WTC11 (cell line): ENCODE measurements at regions not wholly inside any gene's neighbourhood (a gene's known extent, or its start where the extent isn't known, plus 50 kb on each side); places are given as distances from the start of the nearest gene placed in this dataset.
A peak's percentile ranks its signal among the peaks of the same experiment; 100 is the strongest.

Source experiments
- ATAC-seq: fragments of 200-7000 bp; cut with Tn5 transposase; 2 replicates; pipeline ENCODE4 v1.10.0; 2021; ENCODE audit warnings: mild to moderate bottlenecking, moderate library complexity
- CTCF ChIA-PET: fragments of 300-600 bp; sonication (Branson Sonifier 250); formaldehyde crosslinking; loops from one replicate; lab custom pipeline; 2021; ENCODE audit warnings: antibody characterized with exemption; lab: Charles Lee
- POLR2A ChIA-PET: fragments of 350-600 bp; sonication (Branson Sonifier 250); formaldehyde crosslinking; loops from one replicate; lab custom pipeline; 2021; ENCODE audit warnings: antibody characterized with exemption; lab: Charles Lee
- DNase-seq: peaks from one replicate; pipeline ENCODE4 v3.0.0; 2021; ENCODE audit warnings: low spot score
- H3K27ac Mint-ChIP-seq: 2 replicates; pipeline ENCODE4 v1.8.0; 2021; ENCODE audit warnings: mixed read lengths
- H3K27me3 Mint-ChIP-seq: 2 replicates; pipeline ENCODE4 v1.8.0; 2021; ENCODE audit warnings: low read depth, mild to moderate bottlenecking, moderate library complexity, mixed read lengths
- H3K36me3 Mint-ChIP-seq: 2 replicates; pipeline ENCODE4 v1.8.0; 2021; ENCODE audit warnings: mixed read lengths
- H3K4me1 Mint-ChIP-seq: 2 replicates; pipeline ENCODE4 v1.8.0; 2022; ENCODE audit warnings: mixed read lengths
- H3K4me3 Mint-ChIP-seq: 2 replicates; pipeline ENCODE4 v1.8.0; 2021; ENCODE audit warnings: mild to moderate bottlenecking, moderate library complexity, mixed read lengths
- H3K9me3 Mint-ChIP-seq: 2 replicates; pipeline ENCODE4 v1.8.0; 2021; ENCODE audit warnings: mixed read lengths
- EMX1 ChIP-seq: fragments of 250-450 bp; sonication (Bioruptor Pico); IDR thresholded peaks from 2 replicates; pipeline ENCODE4 v1.8.0; 2021; ENCODE audit warnings: mild to moderate bottlenecking
- IRF2 ChIP-seq: sonication (generic); formaldehyde crosslinking; IDR thresholded peaks from 2 replicates; pipeline ENCODE4 v1.8.0; 2022; ENCODE audit warnings: low read depth, missing genetic modification reagents, borderline replicate concordance
- MXD4 ChIP-seq: fragments of 250-450 bp; sonication (Bioruptor Pico); IDR thresholded peaks from 2 replicates; pipeline ENCODE4 v1.8.0; 2021; ENCODE audit warnings: mild to moderate bottlenecking, moderate library complexity, borderline replicate concordance
- NFATC4 ChIP-seq: fragments of 250-450 bp; sonication (Bioruptor Pico); IDR thresholded peaks from 2 replicates; pipeline ENCODE4 v1.9.0; 2021; ENCODE audit warnings: mild to moderate bottlenecking
- NFE2L1 ChIP-seq: sonication (generic); formaldehyde crosslinking; IDR thresholded peaks from 2 replicates; pipeline ENCODE4 v1.8.1; 2023; ENCODE audit warnings: missing genetic modification reagents
- NR1H2 ChIP-seq: sonication (generic); formaldehyde crosslinking; IDR thresholded peaks from 2 replicates; pipeline ENCODE4 v1.9.0; 2021; ENCODE audit warnings: mild to moderate bottlenecking, moderate library complexity, missing genetic modification reagents
- NR2C2 ChIP-seq: sonication (generic); formaldehyde crosslinking; IDR thresholded peaks from 2 replicates; pipeline ENCODE4 v1.8.0; 2022; ENCODE audit warnings: mild to moderate bottlenecking, missing genetic modification reagents
- SMAD3 ChIP-seq: sonication (generic); formaldehyde crosslinking; IDR thresholded peaks from 2 replicates; pipeline ENCODE4 v1.8.0; 2022; ENCODE audit warnings: missing genetic modification reagents, mild to moderate bottlenecking, borderline replicate concordance
- SMAD4 ChIP-seq: sonication (generic); formaldehyde crosslinking; IDR thresholded peaks from 2 replicates; pipeline ENCODE4 v1.8.0; 2022; ENCODE audit warnings: mild to moderate bottlenecking, missing genetic modification reagents
- SOX15 ChIP-seq: fragments of 250-450 bp; sonication (Bioruptor Pico); IDR thresholded peaks from 2 replicates; pipeline ENCODE4 v1.9.0; 2021; ENCODE audit warnings: mild to moderate bottlenecking
- TP53 ChIP-seq: sonication (generic); formaldehyde crosslinking; IDR thresholded peaks from 2 replicates; pipeline ENCODE4 v1.8.1; 2023; ENCODE audit warnings: mild to moderate bottlenecking, missing genetic modification reagents
- ZNF416 ChIP-seq: fragments of 250-450 bp; sonication (Bioruptor Pico); IDR thresholded peaks from 2 replicates; pipeline ENCODE4 v1.9.0; 2021; ENCODE audit warnings: mild to moderate bottlenecking, inconsistent platforms
- ZNF423 ChIP-seq: fragments of 250-450 bp; sonication (Bioruptor Pico); IDR thresholded peaks from 2 replicates; pipeline ENCODE4 v2.1.2; 2022; ENCODE audit warnings: mild to moderate bottlenecking, moderate library complexity
- ZNF671 ChIP-seq: fragments of 250-450 bp; sonication (Bioruptor Pico); IDR thresholded peaks from 2 replicates; pipeline ENCODE4 v1.8.0; 2021; ENCODE audit warnings: mild to moderate bottlenecking
- TF ChIP-seq, protein P1 (sequence below): sonication (generic); formaldehyde crosslinking; IDR thresholded peaks from 2 replicates; pipeline ENCODE4 v1.8.1; 2023; ENCODE audit warnings: mild to moderate bottlenecking, missing genetic modification reagents
- TF ChIP-seq, protein P2 (sequence below): sonication (generic); formaldehyde crosslinking; IDR thresholded peaks from 2 replicates; pipeline ENCODE4 v1.8.0; 2023; ENCODE audit warnings: missing genetic modification reagents, mild to moderate bottlenecking, borderline replicate concordance
- TF ChIP-seq, protein P3 (sequence below): sonication (generic); formaldehyde crosslinking; IDR thresholded peaks from 2 replicates; pipeline ENCODE4 v1.8.1; 2022; ENCODE audit warnings: low read depth, mild to moderate bottlenecking, moderate library complexity, missing genetic modification reagents, borderline replicate concordance
- TF ChIP-seq, protein P4 (sequence below): sonication (generic); formaldehyde crosslinking; IDR thresholded peaks from 2 replicates; pipeline ENCODE4 v1.8.0; 2022; ENCODE audit warnings: mild to moderate bottlenecking, missing genetic modification reagents
- TF ChIP-seq, protein P5 (sequence below): sonication (generic); formaldehyde crosslinking; IDR thresholded peaks from 2 replicates; pipeline ENCODE4 v1.8.1; 2023; ENCODE audit warnings: mild to moderate bottlenecking, missing genetic modification reagents, borderline replicate concordance
- TF ChIP-seq, protein P6 (sequence below): sonication (generic); formaldehyde crosslinking; conservative IDR thresholded peaks from 2 replicates; pipeline ENCODE4 v1.8.1; 2022; ENCODE audit warnings: mild to moderate bottlenecking, missing genetic modification reagents

DNA sequence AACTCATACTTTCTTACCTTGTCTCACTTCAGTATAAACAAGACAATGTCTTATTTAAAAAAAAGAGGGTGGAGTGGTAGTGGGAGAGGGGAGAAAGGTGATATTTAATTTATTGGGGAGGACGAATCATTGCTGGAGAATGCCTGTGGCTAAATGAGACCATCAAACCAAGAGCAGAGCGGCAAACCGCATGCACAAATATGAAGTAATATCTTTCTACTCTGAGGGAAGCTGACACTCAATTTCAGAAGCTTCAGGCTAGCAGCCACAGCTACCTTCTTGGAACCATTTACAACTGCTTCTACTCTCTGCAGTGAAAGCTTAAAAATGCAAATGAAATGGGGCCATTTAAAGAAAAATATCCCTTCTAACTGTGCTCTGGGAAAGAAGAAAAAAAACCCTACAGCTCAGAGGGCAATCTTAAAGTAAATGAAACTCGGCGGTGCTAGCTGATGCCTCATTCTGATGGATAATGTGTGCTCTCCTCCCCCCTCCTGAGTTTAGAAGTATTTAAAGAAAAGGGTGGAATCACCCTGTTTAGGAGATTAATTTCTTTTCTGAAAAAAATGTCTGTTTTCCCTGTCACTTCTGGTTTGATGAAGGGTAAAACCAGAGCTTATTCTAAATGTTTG is 178.2 kb upstream of the CAMK1G start:
- ATAC-seq (peak; percentile 78), DNase-seq (no peak)
- Mint-ChIP-seq H3K9me3 (peaks cover 7% of the 10 kb centered on the region; the same call in 1 of the 2 replicates), H3K4me1 (peaks cover 13% of the 10 kb centered on the region; the same call in 1 of the 2 replicates), H3K27me3 (no peaks in the 10 kb centered on the region), H3K27ac (peak overlapping the region; percentile 97), H3K4me3 (peak overlapping the region; percentile 45), H3K36me3 (no peaks in the 10 kb centered on the region)
- CTCF ChIA-PET, result interaction anchor here (0.5 to 2.8 kb wide), 8 partner anchors 16 to 157 kb away, joined by 3 to 17 read pairs (median 4); no protein-coding TSS in a partner anchor
- POLR2A ChIA-PET, result interaction anchor here (0.5 to 1.6 kb wide), 3 partner anchors 23 to 818 kb away, joined by 3 to 6 read pairs (median 3); no protein-coding TSS in a partner anchor
- TF ChIP-seq ZNF423 (CRISPR knock-in tag), result no peak
- no peak for TF ChIP-seq SMAD3 (CRISPR knock-in tag)
- TF ChIP-seq, protein P1, sequence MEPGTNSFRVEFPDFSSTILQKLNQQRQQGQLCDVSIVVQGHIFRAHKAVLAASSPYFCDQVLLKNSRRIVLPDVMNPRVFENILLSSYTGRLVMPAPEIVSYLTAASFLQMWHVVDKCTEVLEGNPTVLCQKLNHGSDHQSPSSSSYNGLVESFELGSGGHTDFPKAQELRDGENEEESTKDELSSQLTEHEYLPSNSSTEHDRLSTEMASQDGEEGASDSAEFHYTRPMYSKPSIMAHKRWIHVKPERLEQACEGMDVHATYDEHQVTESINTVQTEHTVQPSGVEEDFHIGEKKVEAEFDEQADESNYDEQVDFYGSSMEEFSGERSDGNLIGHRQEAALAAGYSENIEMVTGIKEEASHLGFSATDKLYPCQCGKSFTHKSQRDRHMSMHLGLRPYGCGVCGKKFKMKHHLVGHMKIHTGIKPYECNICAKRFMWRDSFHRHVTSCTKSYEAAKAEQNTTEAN (CRISPR knock-in tag), result no peak
- TF ChIP-seq SOX15 (CRISPR knock-in tag), result no peak
- no peak for TF ChIP-seq NFATC4 (CRISPR knock-in tag)
- no peak for TF ChIP-seq TP53 (CRISPR knock-in tag)
- TF ChIP-seq, protein P2, sequence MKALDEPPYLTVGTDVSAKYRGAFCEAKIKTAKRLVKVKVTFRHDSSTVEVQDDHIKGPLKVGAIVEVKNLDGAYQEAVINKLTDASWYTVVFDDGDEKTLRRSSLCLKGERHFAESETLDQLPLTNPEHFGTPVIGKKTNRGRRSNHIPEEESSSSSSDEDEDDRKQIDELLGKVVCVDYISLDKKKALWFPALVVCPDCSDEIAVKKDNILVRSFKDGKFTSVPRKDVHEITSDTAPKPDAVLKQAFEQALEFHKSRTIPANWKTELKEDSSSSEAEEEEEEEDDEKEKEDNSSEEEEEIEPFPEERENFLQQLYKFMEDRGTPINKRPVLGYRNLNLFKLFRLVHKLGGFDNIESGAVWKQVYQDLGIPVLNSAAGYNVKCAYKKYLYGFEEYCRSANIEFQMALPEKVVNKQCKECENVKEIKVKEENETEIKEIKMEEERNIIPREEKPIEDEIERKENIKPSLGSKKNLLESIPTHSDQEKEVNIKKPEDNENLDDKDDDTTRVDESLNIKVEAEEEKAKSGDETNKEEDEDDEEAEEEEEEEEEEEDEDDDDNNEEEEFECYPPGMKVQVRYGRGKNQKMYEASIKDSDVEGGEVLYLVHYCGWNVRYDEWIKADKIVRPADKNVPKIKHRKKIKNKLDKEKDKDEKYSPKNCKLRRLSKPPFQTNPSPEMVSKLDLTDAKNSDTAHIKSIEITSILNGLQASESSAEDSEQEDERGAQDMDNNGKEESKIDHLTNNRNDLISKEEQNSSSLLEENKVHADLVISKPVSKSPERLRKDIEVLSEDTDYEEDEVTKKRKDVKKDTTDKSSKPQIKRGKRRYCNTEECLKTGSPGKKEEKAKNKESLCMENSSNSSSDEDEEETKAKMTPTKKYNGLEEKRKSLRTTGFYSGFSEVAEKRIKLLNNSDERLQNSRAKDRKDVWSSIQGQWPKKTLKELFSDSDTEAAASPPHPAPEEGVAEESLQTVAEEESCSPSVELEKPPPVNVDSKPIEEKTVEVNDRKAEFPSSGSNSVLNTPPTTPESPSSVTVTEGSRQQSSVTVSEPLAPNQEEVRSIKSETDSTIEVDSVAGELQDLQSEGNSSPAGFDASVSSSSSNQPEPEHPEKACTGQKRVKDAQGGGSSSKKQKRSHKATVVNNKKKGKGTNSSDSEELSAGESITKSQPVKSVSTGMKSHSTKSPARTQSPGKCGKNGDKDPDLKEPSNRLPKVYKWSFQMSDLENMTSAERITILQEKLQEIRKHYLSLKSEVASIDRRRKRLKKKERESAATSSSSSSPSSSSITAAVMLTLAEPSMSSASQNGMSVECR (CRISPR knock-in tag), result no peak
- no peak for TF ChIP-seq MXD4 (CRISPR knock-in tag)
- no peak for TF ChIP-seq ZNF416 (CRISPR knock-in tag)
- no peak for TF ChIP-seq NFE2L1
- TF ChIP-seq EMX1 (CRISPR knock-in tag), result no peak
- TF ChIP-seq, protein P3, sequence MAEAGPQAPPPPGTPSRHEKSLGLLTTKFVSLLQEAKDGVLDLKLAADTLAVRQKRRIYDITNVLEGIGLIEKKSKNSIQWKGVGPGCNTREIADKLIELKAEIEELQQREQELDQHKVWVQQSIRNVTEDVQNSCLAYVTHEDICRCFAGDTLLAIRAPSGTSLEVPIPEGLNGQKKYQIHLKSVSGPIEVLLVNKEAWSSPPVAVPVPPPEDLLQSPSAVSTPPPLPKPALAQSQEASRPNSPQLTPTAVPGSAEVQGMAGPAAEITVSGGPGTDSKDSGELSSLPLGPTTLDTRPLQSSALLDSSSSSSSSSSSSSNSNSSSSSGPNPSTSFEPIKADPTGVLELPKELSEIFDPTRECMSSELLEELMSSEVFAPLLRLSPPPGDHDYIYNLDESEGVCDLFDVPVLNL (CRISPR knock-in tag), result no peak
- no peak for TF ChIP-seq ZNF671

DNA sequence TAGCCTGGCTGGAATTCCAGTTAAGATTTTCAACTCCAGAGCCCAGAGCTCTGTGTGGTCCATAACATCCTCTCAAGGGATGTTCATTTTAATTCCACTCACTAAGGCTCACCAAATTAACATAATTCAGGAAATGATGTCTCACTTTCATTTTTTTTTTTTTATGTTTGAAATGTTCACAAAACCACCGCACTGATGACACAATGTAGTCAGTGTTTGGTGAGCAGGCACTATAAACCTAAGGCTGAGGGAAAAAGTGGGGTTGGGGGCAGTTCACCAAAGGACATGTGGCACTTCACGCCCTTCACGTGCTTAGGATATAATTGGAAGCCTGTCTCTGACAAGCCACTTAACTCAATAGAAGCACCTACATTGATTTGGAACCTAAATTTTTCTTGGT is 177.3 kb upstream of the CAMK1G start:
- Mint-ChIP-seq H3K4me3 (0 out of 2 replicates have a peak overlapping the region, but pooled peaks have one; percentile 31), H3K27ac (peak overlapping the region; percentile 97), H3K27me3 (no peaks in the 10 kb centered on the region), H3K36me3 (no peaks in the 10 kb centered on the region), H3K9me3 (peaks cover 7% of the 10 kb centered on the region; the same call in 1 of the 2 replicates), H3K4me1 (peaks cover 19% of the 10 kb centered on the region)
- ChIA-PET CTCF (interaction anchor here (0.5 to 2.8 kb wide), 9 partner anchors 15 to 969 kb away, joined by 3 to 17 read pairs (median 4); no protein-coding TSS in a partner anchor), POLR2A (interaction anchor here (0.6 kb wide), 1 partner anchor 16 kb away, joined by 4 read pairs; no protein-coding TSS in a partner anchor)
- ATAC-seq (no peak), DNase-seq (no peak)
- TF ChIP-seq, protein P4, sequence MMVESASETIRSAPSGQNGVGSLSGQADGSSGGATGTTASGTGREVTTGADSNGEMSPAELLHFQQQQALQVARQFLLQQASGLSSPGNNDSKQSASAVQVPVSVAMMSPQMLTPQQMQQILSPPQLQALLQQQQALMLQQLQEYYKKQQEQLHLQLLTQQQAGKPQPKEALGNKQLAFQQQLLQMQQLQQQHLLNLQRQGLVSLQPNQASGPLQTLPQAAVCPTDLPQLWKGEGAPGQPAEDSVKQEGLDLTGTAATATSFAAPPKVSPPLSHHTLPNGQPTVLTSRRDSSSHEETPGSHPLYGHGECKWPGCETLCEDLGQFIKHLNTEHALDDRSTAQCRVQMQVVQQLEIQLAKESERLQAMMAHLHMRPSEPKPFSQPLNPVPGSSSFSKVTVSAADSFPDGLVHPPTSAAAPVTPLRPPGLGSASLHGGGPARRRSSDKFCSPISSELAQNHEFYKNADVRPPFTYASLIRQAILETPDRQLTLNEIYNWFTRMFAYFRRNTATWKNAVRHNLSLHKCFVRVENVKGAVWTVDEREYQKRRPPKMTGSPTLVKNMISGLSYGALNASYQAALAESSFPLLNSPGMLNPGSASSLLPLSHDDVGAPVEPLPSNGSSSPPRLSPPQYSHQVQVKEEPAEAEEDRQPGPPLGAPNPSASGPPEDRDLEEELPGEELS (CRISPR knock-in tag), result no peak
- TF ChIP-seq, protein P5, sequence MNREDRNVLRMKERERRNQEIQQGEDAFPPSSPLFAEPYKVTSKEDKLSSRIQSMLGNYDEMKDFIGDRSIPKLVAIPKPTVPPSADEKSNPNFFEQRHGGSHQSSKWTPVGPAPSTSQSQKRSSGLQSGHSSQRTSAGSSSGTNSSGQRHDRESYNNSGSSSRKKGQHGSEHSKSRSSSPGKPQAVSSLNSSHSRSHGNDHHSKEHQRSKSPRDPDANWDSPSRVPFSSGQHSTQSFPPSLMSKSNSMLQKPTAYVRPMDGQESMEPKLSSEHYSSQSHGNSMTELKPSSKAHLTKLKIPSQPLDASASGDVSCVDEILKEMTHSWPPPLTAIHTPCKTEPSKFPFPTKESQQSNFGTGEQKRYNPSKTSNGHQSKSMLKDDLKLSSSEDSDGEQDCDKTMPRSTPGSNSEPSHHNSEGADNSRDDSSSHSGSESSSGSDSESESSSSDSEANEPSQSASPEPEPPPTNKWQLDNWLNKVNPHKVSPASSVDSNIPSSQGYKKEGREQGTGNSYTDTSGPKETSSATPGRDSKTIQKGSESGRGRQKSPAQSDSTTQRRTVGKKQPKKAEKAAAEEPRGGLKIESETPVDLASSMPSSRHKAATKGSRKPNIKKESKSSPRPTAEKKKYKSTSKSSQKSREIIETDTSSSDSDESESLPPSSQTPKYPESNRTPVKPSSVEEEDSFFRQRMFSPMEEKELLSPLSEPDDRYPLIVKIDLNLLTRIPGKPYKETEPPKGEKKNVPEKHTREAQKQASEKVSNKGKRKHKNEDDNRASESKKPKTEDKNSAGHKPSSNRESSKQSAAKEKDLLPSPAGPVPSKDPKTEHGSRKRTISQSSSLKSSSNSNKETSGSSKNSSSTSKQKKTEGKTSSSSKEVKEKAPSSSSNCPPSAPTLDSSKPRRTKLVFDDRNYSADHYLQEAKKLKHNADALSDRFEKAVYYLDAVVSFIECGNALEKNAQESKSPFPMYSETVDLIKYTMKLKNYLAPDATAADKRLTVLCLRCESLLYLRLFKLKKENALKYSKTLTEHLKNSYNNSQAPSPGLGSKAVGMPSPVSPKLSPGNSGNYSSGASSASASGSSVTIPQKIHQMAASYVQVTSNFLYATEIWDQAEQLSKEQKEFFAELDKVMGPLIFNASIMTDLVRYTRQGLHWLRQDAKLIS (CRISPR knock-in tag), result no peak
- TF ChIP-seq NR1H2 (CRISPR knock-in tag), result no peak
- no peak for TF ChIP-seq SMAD4 (CRISPR knock-in tag)
- TF ChIP-seq IRF2 (CRISPR knock-in tag), result no peak
- no peak for TF ChIP-seq NR2C2 (CRISPR knock-in tag)
- TF ChIP-seq, protein P6, sequence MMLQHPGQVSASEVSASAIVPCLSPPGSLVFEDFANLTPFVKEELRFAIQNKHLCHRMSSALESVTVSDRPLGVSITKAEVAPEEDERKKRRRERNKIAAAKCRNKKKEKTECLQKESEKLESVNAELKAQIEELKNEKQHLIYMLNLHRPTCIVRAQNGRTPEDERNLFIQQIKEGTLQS (CRISPR knock-in tag), result no peak
